B cell (primary cell): ENCODE measurements at regions not wholly inside any gene's neighbourhood (a gene's known extent, or its start where the extent isn't known, plus 50 kb on each side); places are given as distances from the start of the nearest gene placed in this dataset.

Experiments used
- EZH2 ChIP-seq: IDR thresholded peaks from 2 replicates; pipeline ENCODE4 v1.6.1; 2012; ENCODE audit warnings: borderline replicate concordance, low read depth, mild to moderate bottlenecking, moderate library complexity, low read length; ENCODE audit not compliant: insufficient read depth, poor library complexity, severe bottlenecking
- TF ChIP-seq, protein P1 (sequence below): fragments of 200-600 bp; IDR thresholded peaks from one replicate; pipeline ENCODE4 v1.8.0; 2022; ENCODE audit warnings: antibody characterized with exemption, mild to moderate bottlenecking

DNA sequence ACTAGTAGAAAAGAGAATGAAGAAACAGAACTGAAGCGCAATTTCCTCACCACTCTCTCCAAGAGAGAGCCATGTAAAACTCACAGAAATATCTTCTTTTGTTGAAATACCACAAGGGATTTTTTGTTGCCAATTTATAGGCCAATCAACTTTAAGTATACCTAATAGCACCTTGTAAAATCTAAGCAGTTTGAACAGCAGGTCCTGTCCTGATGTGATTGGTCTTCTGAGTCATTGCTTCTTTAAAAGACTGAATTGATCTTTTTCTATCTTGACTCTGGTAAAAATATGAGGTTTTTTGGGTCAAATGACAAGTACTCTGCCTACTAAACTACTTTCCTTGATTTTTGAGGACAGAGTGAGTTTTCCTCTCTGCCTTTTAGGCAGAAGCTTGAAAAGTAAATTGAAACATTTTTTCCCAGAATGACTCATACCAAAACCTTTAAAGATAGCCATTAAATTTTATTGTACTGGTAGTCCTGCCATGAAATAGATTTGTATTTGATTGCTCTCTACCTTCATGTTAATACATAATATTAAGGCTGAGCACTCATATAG, 343.9 kb upstream of the CBLB start:
- TF ChIP-seq, protein P1, sequence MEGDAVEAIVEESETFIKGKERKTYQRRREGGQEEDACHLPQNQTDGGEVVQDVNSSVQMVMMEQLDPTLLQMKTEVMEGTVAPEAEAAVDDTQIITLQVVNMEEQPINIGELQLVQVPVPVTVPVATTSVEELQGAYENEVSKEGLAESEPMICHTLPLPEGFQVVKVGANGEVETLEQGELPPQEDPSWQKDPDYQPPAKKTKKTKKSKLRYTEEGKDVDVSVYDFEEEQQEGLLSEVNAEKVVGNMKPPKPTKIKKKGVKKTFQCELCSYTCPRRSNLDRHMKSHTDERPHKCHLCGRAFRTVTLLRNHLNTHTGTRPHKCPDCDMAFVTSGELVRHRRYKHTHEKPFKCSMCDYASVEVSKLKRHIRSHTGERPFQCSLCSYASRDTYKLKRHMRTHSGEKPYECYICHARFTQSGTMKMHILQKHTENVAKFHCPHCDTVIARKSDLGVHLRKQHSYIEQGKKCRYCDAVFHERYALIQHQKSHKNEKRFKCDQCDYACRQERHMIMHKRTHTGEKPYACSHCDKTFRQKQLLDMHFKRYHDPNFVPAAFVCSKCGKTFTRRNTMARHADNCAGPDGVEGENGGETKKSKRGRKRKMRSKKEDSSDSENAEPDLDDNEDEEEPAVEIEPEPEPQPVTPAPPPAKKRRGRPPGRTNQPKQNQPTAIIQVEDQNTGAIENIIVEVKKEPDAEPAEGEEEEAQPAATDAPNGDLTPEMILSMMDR = no peak
- TF ChIP-seq EZH2 = no peak
